Progenitor cell of endocrine pancreas (in vitro differentiated cells): ENCODE measurements at regions not wholly inside any gene's neighbourhood (a gene's known extent, or its start where the extent isn't known, plus 50 kb on each side); places are given as distances from the start of the nearest gene placed in this dataset.

Experiments used
- DNase-seq: peaks from one replicate; pipeline ENCODE4 v3.0.0; 2021; ENCODE audit warnings: low spot score; ENCODE audit not compliant: unreplicated experiment
- H3K27ac Mint-ChIP-seq: 2 replicates; pipeline ENCODE4 v1.8.0; 2021; ENCODE audit warnings: mild to moderate bottlenecking, moderate library complexity, mixed read lengths
- H3K27me3 Mint-ChIP-seq: 2 replicates; pipeline ENCODE4 v1.8.0; 2021; ENCODE audit warnings: mixed read lengths
- H3K36me3 Mint-ChIP-seq: 2 replicates; pipeline ENCODE4 v1.8.0; 2022; ENCODE audit warnings: mixed read lengths; ENCODE audit not compliant: insufficient read depth
- H3K4me1 Mint-ChIP-seq: 2 replicates; pipeline ENCODE4 v1.8.0; 2021; ENCODE audit warnings: low read depth, mixed read lengths
- H3K4me3 Mint-ChIP-seq: 2 replicates; pipeline ENCODE4 v1.8.0; 2021; ENCODE audit warnings: low read depth, mild to moderate bottlenecking, moderate library complexity, mixed read lengths
- H3K9me3 Mint-ChIP-seq: 2 replicates; pipeline ENCODE4 v1.8.0; 2021; ENCODE audit warnings: low read depth, mixed read lengths
- TF ChIP-seq, protein P1 (sequence below): fragments of 200-600 bp; sonication (generic); IDR thresholded peaks from one replicate; pipeline ENCODE4 v1.5.0; 2021; ENCODE audit warnings: antibody characterized with exemption, mild to moderate bottlenecking; ENCODE audit not compliant: unreplicated experiment

DNA sequence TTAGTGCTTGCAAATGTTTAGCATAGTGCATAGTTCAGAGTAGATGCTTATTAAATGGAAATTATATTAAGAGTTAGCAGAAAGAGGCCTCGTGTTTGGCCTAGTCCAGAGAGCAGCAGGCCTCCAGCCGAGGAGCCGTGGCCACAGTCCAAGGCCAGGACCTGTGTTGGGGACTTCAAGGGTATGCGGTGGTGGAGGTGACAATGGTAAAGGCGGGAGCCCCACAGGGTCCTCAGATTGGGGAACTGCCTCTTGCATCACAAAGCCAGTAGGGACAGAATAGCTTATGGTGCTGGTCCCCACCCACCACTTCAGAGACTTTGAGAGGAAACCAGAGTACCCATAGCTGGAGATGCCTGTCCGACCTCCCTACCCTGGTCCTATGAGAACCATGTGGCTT is 554.6 kb upstream of the RIOK2 start:
- Mint-ChIP-seq H3K27me3 (no peaks in the 10 kb centered on the region), H3K36me3 (no peaks in the 10 kb centered on the region), H3K4me3 (no peak overlapping the region), H3K4me1 (peaks cover 4% of the 10 kb centered on the region), H3K27ac (no peak overlapping the region), H3K9me3 (no peaks in the 10 kb centered on the region)
- no peak for DNase-seq
- TF ChIP-seq, protein P1, sequence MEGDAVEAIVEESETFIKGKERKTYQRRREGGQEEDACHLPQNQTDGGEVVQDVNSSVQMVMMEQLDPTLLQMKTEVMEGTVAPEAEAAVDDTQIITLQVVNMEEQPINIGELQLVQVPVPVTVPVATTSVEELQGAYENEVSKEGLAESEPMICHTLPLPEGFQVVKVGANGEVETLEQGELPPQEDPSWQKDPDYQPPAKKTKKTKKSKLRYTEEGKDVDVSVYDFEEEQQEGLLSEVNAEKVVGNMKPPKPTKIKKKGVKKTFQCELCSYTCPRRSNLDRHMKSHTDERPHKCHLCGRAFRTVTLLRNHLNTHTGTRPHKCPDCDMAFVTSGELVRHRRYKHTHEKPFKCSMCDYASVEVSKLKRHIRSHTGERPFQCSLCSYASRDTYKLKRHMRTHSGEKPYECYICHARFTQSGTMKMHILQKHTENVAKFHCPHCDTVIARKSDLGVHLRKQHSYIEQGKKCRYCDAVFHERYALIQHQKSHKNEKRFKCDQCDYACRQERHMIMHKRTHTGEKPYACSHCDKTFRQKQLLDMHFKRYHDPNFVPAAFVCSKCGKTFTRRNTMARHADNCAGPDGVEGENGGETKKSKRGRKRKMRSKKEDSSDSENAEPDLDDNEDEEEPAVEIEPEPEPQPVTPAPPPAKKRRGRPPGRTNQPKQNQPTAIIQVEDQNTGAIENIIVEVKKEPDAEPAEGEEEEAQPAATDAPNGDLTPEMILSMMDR, result no peak

GRCh38 chr5:97745817-97746216 is 562.8 kb upstream of the RIOK2 start:
- H3K4me1 Mint-ChIP-seq, result peaks cover 4% of the 10 kb centered on the region
- peaks cover 4% of the 10 kb centered on the region for H3K9me3 Mint-ChIP-seq
- no peak overlapping the region for H3K27ac Mint-ChIP-seq
- TF ChIP-seq, protein P1, result no peak
- H3K27me3 Mint-ChIP-seq, result no peaks in the 10 kb centered on the region
- H3K4me3 Mint-ChIP-seq, result no peak overlapping the region
- no peaks in the 10 kb centered on the region for H3K36me3 Mint-ChIP-seq
- no peak for DNase-seq

DNA sequence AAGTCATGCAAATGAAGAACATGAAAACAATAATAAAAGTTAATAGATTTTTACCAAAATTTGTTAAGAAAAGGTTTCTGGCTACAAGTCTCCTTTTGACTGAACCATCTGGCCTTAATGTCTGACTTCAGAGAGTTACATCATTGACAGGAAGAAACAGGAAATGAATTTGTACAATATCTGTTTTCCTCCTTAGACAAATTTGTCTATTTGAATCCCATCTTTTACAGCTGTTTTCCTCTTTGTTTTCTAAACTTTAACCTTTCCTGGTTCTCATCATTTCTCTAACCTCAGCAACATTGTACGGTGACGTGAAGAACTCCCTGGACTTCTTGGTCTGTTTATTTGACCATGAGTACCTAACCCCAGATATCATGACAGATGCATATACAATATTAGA is 567.5 kb upstream of the RIOK2 start:
- Mint-ChIP-seq H3K4me1 (no peaks in the 10 kb centered on the region), H3K9me3 (no peaks in the 10 kb centered on the region), H3K36me3 (no peaks in the 10 kb centered on the region), H3K27me3 (no peaks in the 10 kb centered on the region), H3K4me3 (no peak overlapping the region), H3K27ac (no peak overlapping the region)
- TF ChIP-seq, protein P1, result no peak
- DNase-seq, result no peak

DNA sequence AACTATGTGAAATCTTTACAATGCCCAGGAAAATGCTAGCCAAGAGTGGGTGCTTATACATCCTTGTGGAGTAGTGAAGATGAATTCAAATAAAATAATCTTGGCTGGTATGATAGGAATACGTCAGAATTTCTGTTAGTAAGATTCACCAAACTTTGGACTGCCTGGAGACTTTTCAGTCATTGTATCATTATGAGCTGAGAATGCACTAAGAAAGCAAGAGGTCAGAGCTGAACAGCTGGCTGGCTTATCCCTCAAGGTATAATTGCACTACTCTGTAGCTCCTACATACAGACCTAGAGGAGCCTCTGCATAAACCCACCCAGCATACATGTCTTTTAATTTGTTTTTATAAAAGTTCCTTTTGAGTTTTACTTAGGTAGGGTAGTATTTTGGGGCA is 568.5 kb upstream of the RIOK2 start:
- H3K9me3 Mint-ChIP-seq, result no peaks in the 10 kb centered on the region
- H3K27ac Mint-ChIP-seq, result no peak overlapping the region
- DNase-seq, result no peak
- no peaks in the 10 kb centered on the region for H3K4me1 Mint-ChIP-seq
- TF ChIP-seq, protein P1, result no peak
- H3K27me3 Mint-ChIP-seq, result no peaks in the 10 kb centered on the region
- H3K36me3 Mint-ChIP-seq, result no peaks in the 10 kb centered on the region
- H3K4me3 Mint-ChIP-seq, result no peak overlapping the region

GRCh38 chr5:97752871-97753270 is 569.8 kb upstream of the RIOK2 start:
- Mint-ChIP-seq H3K4me1 (no peaks in the 10 kb centered on the region), H3K4me3 (no peak overlapping the region), H3K36me3 (no peaks in the 10 kb centered on the region), H3K27me3 (no peaks in the 10 kb centered on the region), H3K9me3 (no peaks in the 10 kb centered on the region), H3K27ac (no peak overlapping the region)
- TF ChIP-seq, protein P1, result no peak
- no peak for DNase-seq

DNA sequence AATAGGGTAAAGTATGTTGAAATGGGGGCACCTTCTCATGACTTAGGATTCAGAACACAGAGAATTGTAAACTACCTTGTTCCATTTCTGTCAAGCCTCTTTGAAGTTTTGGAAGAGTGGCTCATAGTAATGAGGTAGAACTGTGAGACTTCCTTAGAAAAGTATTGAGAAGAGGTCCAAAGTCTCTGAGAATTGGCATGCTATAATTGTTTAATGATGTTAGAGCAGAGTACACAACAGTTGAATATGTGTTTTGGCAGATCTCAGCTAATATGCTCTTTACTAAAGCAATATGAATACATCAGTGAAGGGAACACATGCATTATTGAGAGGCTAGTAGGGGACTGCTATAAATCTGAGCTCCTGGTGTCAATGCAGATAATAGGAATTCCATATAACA is 579.4 kb upstream of the RIOK2 start:
- TF ChIP-seq, protein P1, result no peak
- Mint-ChIP-seq H3K4me1 (no peaks in the 10 kb centered on the region), H3K27ac (no peak overlapping the region), H3K4me3 (no peak overlapping the region), H3K27me3 (no peaks in the 10 kb centered on the region), H3K9me3 (no peaks in the 10 kb centered on the region), H3K36me3 (no peaks in the 10 kb centered on the region)
- no peak for DNase-seq
